Upper lobe of left lung (tissue), 6 donors: ENCODE measurements at regions not wholly inside any gene's neighbourhood (a gene's known extent, or its start where the extent isn't known, plus 50 kb on each side); places are given as distances from the start of the nearest gene placed in this dataset.
A peak's percentile ranks its signal among the peaks of the same experiment; 100 is the strongest.

ENCODE experiments used
- ATAC-seq, 2 donors: fragments of 200-7000 bp; cut with Tn5 transposase; one replicate each; pipeline ENCODE4 v1.9.1; 2022; ENCODE audit warnings: mild to moderate bottlenecking in 2 of 2, moderate library complexity in 2 of 2; ENCODE audit not compliant: low FRiP score in 2 of 2
- DNase-seq, 2 donors: peaks; one replicate each; pipeline ENCODE4 v3.0.0-alpha.2; 2019 to 2020
- H3K27ac ChIP-seq, 4 donors: fragments of 200-600 bp; sonication (generic); one replicate each; pipeline ENCODE4 v1.5.1; 2016 to 2019
- H3K27me3 ChIP-seq, 4 donors: fragments of 200-600 bp; sonication (generic); one replicate each; pipeline ENCODE4 v1.5.1; 2017 to 2019
- H3K36me3 ChIP-seq, 4 donors: fragments of 200-600 bp; sonication (generic); one replicate each; pipeline ENCODE4 v1.5.1; 2016 to 2019
- H3K4me1 ChIP-seq, 4 donors: fragments of 200-600 bp; sonication (generic); one replicate each; pipeline ENCODE4 v1.5.1; 2018 to 2019
- H3K4me3 ChIP-seq, 4 donors: fragments of 200-600 bp; sonication (generic); one replicate each; pipeline ENCODE4 v1.5.1; 2017 to 2019; ENCODE audit warnings: mild to moderate bottlenecking in 2 of 4, moderate library complexity in 1 of 4
- H3K9me3 ChIP-seq, 4 donors: fragments of 200-600 bp; sonication (generic); one replicate each; pipeline ENCODE4 v1.5.1; 2018 to 2019
- CTCF ChIP-seq, 6 experiments: fragments of 450-650 bp in 4 of 6; fragments of 200-600 bp in 2 of 6; sonication (generic) in 2 of 6; IDR thresholded peaks; one replicate each; pipeline ENCODE4 v1.5.1; 2016 to 2019; ENCODE audit warnings: antibody characterized with exemption in 6 of 6
- EP300 ChIP-seq, 4 donors: sonication (generic); formaldehyde crosslinking; IDR thresholded peaks; one replicate each; pipeline ENCODE4 v1.5.1; 2017; ENCODE audit warnings: antibody characterized with exemption in 4 of 4, control low read depth in 2 of 4
- POLR2A ChIP-seq, 4 donors: fragments of 450-650 bp; IDR thresholded peaks; one replicate each; pipeline ENCODE4 v1.5.1; 2016 to 2017; ENCODE audit warnings: antibody characterized with exemption in 4 of 4, mild to moderate bottlenecking in 2 of 4
- POLR2AphosphoS5 ChIP-seq, 2 donors: sonication (generic); formaldehyde crosslinking; IDR thresholded peaks; one replicate each; pipeline ENCODE4 v1.5.1; 2017; ENCODE audit warnings: antibody characterized with exemption in 2 of 2
- WGBS, 2 donors: methylation state at CpG; one replicate each; pipeline ENCODE4 v1.1.5; 2017 to 2018; 5-methylcytosine and 5-hydroxymethylcytosine counted together
- donor health status: DM: no; HTN: no; CAD: no; lungs with moderate emphysema.
- donor health status: DM: no; HTN: yes; CAD: no; lungs with severe emphysema.

GRCh38 chr15:96262549-96263489 is 67.7 kb upstream of the NR2F2 start:
- WGBS, 2 donors: 79 to 82% methylated on average over 10 of the region's 10 CpGs
- Histone ChIP-seq H3K27ac (no peak overlapping the region), H3K4me1 (peaks cover 6 to 17% (median 8%) of the 10 kb centered on the region in 4 donors), H3K36me3 (no peaks in the 10 kb centered on the region), H3K9me3 (no peaks in the 10 kb centered on the region), H3K4me3 (no peak overlapping the region), H3K27me3 (no peaks in the 10 kb centered on the region)
- ATAC-seq (no peak), DNase-seq (no peak)
- TF ChIP-seq EP300 (IDR thresholded peaks at IDR 0.05) (no peak), CTCF (IDR thresholded peaks at IDR 0.05) (no peak), POLR2A (IDR thresholded peaks at IDR 0.05) (no peak), POLR2AphosphoS5 (IDR thresholded peaks at IDR 0.05) (no peak)

GRCh38 chr15:96264351-96264798 is 66.1 kb upstream of the NR2F2 start:
- ATAC-seq (peak; percentile 60 to 94), DNase-seq (peak in 1 of 2 donors; percentile 78)
- peak in 1 of 4 donors; percentile 53 for TF ChIP-seq EP300 (IDR thresholded peaks at IDR 0.05)
- no peak for TF ChIP-seq POLR2A (IDR thresholded peaks at IDR 0.05)
- no peak for TF ChIP-seq CTCF (IDR thresholded peaks at IDR 0.05)
- TF ChIP-seq POLR2AphosphoS5 (IDR thresholded peaks at IDR 0.05): no peak
- peak overlapping the region in 3 of 4 donors; percentile 43 to 60 (median 45) for H3K27ac ChIP-seq
- peaks cover 6 to 17% (median 8%) of the 10 kb centered on the region in 4 donors for H3K4me1 ChIP-seq
- H3K36me3 ChIP-seq: no peaks in the 10 kb centered on the region
- WGBS, 2 donors: 20 to 65% methylated on average over 1 of the region's 1 CpG
- no peaks in the 10 kb centered on the region for H3K9me3 ChIP-seq
- no peaks in the 10 kb centered on the region for H3K27me3 ChIP-seq
- no peak overlapping the region for H3K4me3 ChIP-seq

GRCh38 chr15:96264801-96265515 is 65.5 kb upstream of the NR2F2 start:
- peak overlapping the region in 3 of 4 donors; percentile 43 to 60 (median 45) for H3K27ac ChIP-seq
- no peak for DNase-seq

GRCh38 chr15:96266456-96266855 is 64.0 kb upstream of the NR2F2 start:
- no peaks in the 10 kb centered on the region for H3K36me3 ChIP-seq
- H3K27ac ChIP-seq: no peak overlapping the region
- no peaks in the 10 kb centered on the region for H3K27me3 ChIP-seq
- peaks cover 6 to 17% (median 8%) of the 10 kb centered on the region in 4 donors for H3K4me1 ChIP-seq
- H3K9me3 ChIP-seq: no peaks in the 10 kb centered on the region
- ATAC-seq: no peak
- no peak for DNase-seq
- no peak overlapping the region for H3K4me3 ChIP-seq
- no peak for TF ChIP-seq POLR2A (IDR thresholded peaks at IDR 0.05)
- TF ChIP-seq POLR2AphosphoS5 (IDR thresholded peaks at IDR 0.05): no peak
- TF ChIP-seq EP300 (IDR thresholded peaks at IDR 0.05): no peak
- WGBS, 2 donors: 78 to 81% methylated on average over 5 of the region's 5 CpGs

More at GRCh38 chr15:96264801-96265515, 65.5 kb upstream of the NR2F2 start:
- TF ChIP-seq EP300 (IDR thresholded peaks at IDR 0.05) (no peak), POLR2AphosphoS5 (IDR thresholded peaks at IDR 0.05) (no peak), POLR2A (IDR thresholded peaks at IDR 0.05) (no peak), CTCF (IDR thresholded peaks at IDR 0.05) (no peak)
- 51 to 54% methylated on average over 8 of the region's 8 CpGs for WGBS, 2 donors
- no peaks in the 10 kb centered on the region for H3K36me3 ChIP-seq
- peaks cover 6 to 17% (median 8%) of the 10 kb centered on the region in 4 donors for H3K4me1 ChIP-seq
- no peaks in the 10 kb centered on the region for H3K9me3 ChIP-seq
- H3K4me3 ChIP-seq: no peak overlapping the region
- H3K27me3 ChIP-seq: no peaks in the 10 kb centered on the region
- ATAC-seq: peak; percentile 39 to 55

GRCh38 chr15:96267463-96267862 is 63.0 kb upstream of the NR2F2 start:
- DNase-seq (no peak), ATAC-seq (no peak)
- Histone ChIP-seq H3K4me3 (no peak overlapping the region), H3K36me3 (no peaks in the 10 kb centered on the region), H3K27ac (no peak overlapping the region), H3K9me3 (no peaks in the 10 kb centered on the region), H3K27me3 (no peaks in the 10 kb centered on the region), H3K4me1 (peaks cover 4 to 11% (median 6%) of the 10 kb centered on the region in 4 donors)
- TF ChIP-seq CTCF (IDR thresholded peaks at IDR 0.05) (no peak), POLR2A (IDR thresholded peaks at IDR 0.05) (no peak), EP300 (IDR thresholded peaks at IDR 0.05) (no peak), POLR2AphosphoS5 (IDR thresholded peaks at IDR 0.05) (no peak)
- WGBS, 2 donors: 90 to 93% methylated on average over 4 of the region's 4 CpGs
